ENCODE measurements at regions not wholly inside any gene's neighbourhood (a gene's known extent, or its start where the extent isn't known, plus 50 kb on each side); places are given as distances from the start of the nearest gene placed in this dataset.

DNA sequence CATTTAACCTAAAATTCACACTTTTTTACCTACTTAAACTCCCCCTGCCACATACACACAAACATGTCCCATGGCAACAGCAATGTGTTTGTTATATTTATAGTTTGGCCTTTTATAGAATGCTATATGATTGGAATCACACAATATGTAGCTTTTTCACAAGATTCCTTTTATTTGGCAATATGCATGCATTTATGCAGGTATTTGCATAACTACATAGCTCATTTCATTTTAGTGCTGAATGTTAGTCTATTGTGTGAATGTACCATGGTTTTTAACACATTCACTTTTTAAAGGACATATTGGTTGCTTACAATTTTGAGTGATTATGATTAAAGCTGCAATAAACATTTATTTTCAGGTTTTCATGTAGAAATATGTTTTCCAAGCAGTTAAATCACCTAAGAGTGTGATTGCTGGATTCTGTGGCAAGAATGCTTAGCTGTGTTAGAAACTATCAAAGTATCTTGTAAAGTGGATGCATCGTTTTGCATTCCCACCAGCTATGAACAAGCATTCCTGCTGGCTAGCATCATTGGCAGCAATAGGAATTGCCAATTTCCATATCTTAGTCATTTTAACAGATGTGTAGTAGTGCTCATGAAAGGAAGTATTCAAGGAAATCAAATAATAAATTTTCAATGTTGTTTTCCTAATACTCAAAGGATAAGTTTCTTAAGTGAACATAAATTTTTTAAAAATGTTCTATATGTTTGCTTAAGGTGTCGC lies 557.0 kb downstream of the SLITRK1 start:
- peak; percentile 26 for DNase-seq

DNA sequence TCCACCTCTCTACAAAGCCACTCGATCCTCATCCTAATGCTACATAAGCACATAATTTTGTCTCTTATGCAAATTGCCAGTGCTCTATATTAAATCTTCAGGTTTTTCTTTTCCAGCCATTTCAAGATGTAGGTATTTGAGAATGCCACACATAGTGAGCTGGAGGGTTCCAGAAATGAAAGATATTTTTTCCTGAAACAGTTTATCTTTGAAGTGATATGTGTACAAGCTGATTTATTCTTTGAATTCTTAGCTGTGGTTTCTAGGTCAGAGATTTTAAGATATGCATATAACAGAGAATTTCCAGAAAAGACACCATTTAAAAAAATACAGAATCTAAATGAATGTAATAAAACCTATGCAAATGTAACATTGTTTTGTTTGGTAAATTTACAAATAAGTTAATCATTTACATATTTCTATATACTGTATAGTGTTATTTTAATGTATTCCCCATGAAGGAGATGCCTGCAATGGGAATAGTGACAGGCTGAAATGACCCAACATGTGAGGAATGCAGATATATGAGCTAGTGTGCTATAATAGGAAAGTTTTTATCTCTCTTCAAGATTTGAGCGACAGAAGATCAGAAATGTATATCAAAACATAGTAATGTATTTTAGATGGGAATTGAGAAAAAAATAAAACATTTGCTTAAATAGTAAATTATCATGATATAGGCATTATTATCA lies 570.2 kb downstream of the SLITRK1 start:
- peak; percentile 5 for DNase-seq

DNA sequence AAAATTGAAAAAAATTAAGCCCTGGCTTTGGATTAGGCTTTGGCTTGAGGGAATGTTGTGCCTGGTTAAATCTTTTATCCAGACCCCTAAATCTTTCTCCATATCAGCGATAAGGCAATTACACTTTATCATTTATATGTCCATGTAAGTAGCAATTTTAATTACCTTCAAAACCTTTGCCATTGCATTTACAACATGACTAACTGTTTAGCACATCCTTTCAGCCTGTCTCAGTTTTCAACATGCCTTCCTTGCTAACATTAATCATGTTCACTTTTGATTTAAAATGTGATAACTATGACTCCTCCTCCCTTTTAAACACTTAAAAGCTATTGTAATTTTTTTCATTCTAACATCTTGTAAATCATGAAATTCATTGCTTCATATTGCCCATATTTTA lies 583.7 kb downstream of the SLITRK1 start:
- no peak for DNase-seq

DNA sequence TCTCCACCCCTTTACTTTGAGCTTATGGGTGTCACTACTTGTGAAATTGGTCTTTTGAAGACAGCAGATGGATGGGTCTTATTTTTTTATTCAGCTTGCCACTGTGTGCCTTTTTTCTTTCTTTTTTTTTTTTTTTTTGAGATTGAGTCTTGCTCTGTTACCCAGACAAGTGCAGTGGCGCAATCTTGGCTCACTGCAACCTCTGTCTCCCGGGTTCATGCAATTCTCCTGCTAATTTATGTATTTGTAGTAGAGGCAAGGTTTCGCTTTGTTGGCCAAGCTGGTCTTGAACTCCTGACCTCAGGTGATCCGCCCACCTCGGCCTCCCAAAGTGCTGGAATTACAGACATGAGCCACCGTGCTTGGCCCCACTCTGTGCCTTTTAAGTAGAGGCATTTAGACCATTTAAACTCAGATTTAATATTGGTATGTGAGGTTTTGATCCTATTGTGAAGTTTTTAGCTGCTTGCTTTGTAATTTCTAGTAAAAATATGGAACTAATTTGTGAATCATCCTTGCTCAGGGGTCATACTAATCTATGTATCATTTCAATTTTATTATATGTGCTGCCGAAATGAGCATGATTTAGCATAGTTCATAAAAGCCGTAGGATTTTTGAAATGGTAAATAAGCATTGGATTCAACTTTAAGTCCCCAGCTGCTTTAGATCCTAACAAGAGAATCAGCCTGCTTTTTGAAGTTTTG lies 584.5 kb downstream of the SLITRK1 start:
- DNase-seq = no peak

DNA sequence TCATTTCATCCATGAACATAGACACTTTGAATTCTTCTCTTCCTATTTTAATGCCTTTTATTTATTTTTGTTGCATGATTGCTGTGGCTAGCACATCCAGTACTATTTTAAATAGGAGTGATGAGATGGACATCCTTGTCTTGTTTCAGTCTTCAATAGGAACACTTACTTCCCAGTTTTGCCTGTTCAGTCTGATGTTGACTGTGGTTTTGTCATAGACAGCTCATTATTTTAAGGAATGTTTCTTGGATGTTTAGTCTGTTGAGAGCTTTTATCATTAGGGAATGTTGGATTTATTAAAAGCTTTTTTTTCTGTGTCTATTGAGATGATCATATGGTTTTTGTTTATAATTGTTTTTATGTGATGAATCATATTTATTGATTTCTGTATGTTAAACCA lies 586.6 kb downstream of the SLITRK1 start:
- DNase-seq = no peak

DNA sequence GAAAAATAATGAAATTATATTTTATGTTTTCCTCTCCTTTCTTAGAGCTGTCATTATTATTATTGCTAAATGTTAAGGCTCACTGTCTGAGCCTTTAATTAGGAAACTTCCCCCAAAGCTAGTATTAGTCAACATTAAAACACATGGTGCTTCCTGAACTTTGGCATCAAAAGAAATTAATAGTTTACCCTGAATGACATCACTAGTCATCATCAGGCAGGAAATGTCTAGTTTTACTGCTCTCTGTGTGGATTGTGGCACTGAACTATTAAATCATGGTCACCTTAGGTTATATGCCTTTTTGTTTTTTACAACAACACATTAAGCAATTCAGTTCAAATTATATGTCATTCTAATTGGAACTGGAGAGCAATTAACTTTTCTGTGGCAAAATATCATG lies 595.5 kb downstream of the SLITRK1 start:
- DNase-seq = no peak

DNA sequence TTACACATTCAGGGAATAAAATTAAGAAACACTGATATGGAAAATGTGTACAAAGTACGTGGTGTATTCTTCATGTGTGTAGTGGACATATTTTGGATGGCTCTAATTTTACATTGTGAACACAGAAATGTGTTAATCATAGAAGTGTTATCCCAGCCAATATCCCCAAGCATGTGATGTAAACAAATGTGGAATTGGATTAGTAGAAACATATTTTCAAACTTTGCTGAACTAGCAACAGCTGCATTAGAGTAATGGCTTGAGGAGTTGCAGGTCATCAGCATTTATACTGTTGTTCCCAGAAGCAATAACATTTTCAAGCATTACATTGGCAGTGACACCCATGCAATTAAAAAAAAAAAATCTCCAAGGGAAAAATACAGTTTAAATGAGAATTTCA lies 600.6 kb downstream of the SLITRK1 start:
- peak; percentile 44 for DNase-seq

DNA sequence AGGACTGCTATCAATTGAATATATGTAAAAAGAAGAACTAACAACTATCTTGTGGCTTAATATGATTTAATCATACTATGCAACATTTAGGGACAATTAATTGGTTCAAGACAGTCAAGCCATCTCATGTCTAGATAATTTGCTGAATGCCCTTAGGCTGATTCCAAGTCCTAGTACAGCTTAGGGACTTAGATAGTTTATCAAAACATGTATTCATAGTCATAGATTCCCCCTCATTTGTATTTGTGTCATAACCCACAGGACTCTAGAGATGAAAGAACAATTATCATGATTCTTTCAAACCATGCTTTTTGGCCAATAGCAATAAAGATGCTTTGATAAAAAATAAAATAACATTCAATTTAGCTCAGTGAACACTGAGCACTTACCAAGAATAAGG lies 607.6 kb downstream of the SLITRK1 start:
- DNase-seq = no peak

DNA sequence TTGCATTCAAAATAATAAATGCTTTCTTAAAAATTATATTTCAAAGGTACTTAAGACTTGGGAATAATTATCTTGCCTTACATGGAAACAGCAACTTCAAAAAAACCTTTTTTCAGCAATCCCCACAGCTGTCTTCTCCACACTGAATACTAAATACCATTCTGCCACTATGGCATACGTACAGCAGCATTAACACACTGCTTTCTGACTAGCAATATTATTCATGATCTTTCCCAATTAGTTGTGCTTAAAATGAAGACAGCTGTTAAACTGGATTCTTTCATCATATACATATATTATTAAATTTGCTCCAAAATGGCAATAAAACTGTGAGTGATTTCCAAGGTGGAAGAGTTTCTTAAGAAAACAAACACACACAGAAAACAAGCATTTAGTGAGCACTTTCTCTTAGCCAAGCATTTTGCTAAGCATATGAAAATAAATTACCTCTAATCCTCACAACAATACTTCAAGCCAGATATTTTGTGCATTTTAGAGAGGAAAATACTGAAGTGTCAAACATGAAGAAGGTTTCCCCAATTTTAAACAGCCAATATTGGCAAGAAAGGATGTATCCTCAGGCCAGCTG lies 609.5 kb downstream of the SLITRK1 start:
- peak; percentile 24 for DNase-seq

DNA sequence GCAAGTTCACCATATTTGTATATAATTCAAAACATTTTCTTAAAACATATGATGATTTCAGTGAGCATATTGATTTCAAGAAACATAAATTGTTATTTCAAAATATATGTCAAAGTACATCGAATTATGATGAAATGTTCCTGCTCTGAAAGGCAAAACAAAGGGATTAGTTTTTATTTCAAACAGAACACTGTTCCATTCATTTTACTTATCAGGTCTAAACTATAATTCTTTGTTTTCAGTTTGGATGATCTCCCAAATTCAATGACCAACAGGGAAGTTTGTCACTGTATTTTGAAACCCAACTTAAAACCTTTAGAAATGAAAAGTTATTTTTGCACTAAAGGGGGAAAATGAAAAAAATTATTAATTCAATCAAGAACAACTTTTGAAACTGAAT lies 610.2 kb downstream of the SLITRK1 start:
- no peak for DNase-seq

DNA sequence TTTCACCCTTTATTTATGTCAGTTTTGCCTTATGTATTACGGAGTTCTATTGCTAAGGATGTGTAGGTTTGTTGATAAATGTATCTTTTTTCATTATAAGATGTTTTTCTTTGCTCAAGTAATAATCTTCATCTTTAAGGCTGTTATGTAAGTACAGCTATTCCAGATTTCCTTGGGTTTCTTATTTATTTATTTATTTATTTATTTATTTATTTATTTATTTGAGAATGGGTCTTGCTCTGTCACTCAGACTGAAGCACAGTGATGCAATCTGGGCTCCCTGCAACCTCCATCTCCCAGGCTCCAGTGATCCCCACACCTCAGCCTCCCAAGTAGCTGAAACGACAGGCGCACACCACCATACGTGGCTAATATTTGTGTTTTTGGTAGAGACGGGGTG lies 617.0 kb downstream of the SLITRK1 start:
- DNase-seq = no peak

DNA sequence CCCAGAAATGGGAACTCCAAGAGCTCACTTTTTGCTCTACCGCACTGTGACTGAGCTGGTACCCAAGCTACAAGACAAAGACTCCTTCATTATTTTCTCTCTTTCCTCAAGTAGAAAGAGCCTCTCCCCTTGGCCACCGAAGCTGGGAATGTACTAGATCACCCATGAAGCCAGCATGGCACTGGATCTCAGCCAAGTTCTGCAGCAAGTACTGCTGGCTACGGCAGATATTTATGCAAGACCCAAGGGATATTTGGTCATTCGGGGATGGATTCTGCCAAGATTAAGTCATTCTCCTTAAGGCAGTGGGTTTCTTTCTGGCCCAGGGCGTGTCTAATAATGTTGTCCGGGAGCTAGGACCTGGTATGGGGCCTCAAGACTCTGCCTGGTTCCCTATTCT lies 633.5 kb downstream of the SLITRK1 start:
- DNase-seq = no peak

DNA sequence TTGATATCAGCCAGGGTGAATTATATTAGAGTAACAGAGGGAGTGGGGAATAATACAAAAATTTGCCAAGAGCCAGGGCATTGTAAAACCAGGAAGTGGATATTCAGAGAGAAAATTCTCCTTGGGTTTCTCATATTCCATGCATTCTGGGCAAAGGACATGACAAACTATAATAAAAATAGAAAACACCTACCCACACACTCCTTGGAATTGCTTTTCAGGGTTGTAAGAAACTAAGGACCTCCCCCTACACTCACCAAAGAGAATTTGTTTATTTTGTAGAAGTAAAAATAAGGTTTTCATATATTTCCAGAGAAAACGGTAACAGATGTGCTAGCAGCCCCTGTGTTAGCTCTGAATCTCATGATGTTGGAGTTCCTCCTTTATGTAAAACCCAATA lies 649.6 kb downstream of the SLITRK1 start:
- DNase-seq = no peak

DNA sequence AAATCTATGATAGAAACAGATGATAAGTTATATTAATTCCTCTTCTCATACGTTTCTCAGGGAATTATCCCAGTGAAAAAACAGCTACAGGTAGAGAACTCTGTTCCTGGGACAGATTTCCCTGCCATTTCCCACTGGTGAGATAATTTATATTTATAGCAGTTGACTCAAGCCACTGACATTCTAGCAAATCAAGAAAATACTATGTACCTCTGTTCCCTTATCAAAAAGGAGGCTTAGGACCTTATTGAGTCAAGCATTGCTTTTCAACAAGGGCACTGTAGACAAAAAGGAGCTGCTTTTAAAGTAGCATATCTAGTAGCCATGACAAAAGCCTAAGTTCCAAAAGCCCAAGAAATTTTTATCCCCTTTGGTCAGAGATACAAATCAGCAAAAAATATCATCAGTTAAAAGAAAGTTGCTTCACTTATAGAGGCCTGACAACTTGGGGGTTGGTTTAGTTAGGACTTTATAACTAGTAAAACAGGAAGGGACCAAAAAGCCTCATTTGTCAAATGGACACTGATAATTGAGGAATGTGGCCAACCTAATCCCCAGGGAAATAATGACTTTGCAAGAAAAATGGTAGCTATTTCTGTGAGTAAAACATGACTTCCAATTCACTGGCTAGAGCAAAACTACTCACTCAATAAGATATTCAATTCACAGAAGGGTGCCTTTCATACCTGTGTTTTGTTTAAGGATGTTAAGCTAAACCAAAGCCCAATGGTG lies 652.5 kb downstream of the SLITRK1 start:
- DNase-seq = no peak

DNA sequence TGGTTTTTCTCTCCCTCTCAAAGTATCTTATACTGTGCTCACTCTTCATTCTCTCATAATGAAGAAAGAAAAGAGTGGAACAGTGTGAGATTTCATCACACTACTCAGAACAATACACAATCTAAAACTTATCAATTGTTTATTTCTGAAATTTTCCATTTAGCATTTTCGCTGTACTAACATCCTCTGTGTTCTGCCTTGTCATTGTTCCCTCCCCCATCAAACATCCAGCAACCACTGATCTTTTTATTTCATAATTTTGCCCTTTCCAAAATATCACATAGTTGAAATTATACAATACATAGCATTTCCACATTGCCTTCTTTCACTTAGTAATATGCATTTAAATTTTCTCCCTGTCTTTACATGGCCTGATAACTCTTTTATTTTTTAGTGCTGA lies 658.7 kb downstream of the SLITRK1 start:
- DNase-seq = no peak

DNA sequence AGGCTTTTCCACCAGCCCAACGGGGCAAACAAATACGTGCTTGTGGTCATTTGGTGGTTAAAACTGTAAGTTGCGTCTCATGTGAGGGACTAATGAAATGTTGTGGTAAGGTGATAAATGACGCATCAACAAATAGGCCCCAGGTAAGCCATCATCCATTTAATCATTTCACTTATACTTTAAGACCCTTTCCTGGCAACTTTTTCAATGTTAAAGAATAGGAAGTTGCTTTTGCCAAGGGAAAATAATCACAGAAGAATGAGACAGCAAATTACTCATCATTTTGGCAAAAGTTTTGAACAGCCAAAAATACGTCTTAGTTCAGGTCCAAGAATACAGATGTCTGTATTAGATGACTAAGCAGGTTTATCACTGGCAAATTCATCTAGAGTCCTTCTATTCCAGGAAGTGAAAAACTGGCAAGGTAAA lies 660.4 kb downstream of the SLITRK1 start:
- DNase-seq = no peak

DNA sequence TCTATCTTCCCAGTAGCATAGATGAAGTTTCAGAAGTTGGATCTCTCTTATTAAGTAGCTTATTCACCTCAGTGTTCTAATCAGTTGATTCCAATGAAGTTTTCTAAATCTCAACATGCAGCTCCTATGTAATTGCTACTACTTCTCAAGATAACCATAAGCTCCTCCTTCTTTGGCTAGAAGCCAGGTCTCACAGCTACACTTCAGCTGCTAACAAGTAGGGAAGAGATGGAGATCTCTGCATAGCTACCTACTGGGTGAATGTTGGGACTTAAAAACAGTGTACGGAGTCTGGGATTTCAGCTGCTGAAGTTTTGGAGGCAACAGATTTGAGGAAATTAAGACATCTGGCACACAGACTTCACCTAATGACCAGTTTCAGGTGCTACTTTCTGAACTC lies 661.0 kb downstream of the SLITRK1 start:
- no peak for DNase-seq

DNA sequence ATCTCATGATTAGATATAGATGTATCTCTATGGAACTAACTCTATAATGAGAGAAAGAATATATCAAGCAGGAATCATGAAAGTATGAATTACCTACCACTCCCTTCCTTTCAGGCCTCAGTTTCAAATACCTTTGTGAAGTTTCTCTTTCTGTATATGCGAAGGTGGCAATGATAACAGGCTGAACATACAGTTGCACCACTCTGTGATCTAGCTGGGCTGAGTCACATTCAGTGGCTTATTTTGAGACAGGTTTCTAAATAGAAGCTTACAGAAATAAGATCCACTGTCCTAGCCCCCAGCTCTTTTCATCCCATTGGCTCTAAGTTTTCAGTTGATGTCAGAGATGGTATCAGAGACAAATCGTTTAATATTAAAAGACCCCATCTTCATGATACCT lies 662.0 kb downstream of the SLITRK1 start:
- no peak for DNase-seq

DNA sequence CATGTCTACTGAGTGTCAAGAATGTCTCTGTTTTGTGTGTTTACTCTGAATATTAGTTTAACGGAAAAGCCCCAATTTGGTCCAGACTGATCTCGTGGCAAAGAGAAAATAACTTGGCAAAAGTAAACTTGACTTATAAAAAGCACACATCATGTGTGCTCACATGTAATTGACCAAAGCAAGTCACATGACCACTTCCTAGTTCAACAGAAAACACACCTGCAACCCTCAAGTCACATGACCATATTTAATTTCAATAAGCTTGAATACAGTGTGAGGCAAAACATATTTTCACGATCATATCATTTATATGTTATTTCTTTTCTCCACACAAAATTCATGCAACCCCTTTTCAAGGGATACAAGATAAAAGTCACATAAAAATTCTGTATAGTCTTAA lies 662.4 kb downstream of the SLITRK1 start:
- DNase-seq = no peak

DNA sequence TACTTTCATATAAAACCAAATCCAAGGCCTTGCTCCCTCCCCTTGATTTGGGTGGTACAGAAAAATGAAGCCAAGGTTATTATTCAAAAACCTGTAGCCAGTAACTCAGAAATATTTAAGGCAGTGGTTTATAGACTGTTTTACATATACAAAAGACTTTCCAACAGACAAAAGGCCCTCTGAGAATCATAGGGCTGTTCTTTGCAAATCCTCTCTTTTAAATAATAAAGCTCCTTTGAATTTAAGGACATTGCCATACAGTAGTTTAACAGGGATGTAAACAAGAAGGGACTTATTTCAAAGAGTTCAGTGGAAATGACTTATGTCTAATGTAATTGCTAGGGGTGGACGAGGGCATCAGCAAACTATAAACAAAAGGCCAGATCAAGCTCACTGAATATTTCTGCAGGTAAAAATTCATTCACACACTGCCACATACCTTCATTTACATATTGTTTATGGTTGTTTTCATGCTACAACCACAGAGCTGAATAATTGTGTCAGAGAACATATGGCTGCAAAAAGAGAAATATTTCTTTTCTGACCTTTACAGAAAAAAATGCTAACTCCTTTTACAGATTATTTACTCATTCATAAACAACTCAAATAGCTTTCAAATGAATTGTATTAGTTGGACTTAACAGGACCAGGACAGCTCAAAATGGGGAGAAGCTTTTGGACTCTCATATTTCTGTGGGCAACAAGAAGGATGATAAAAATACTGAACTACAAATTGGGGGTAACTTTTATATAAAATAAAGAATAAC lies 665.6 kb downstream of the SLITRK1 start:
- DNase-seq = no peak

DNA sequence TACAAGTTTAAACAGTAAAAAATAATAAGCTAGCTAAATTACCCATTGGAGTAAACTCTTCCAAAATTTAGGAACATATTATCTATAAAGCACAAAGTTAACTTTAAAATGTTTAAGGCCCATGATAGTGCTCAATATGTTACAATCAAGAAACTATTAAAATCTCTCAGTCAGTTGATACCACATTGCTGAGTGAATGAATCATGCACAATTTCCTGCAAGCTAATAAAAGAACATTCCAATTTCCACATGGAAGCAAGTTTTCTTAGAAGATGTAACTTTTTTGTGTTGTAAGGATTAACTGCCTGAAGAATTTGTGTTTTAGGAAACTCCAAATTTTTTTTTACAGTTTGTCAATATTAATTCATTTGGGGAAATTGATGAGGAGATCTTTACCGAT lies 666.6 kb downstream of the SLITRK1 start:
- DNase-seq = peak; percentile 77

DNA sequence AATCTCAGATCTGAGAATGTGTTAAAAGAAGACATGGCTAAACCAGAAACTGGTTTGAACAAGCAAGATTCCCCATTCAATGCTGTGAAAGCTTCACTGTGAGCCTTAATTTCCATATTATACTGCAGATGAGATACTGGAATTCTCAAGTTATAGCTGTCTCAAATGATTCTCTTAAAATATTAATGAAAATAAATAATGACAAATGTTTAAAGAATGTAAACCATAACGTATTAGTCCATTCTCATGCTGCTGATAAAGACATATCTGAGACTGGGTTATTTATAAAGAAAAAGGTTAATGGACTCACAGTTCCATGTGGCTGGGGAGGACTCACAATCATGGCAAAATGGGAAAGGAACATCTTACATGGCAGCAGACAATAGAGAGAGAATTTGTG lies 667.8 kb downstream of the SLITRK1 start:
- DNase-seq = no peak
